Neuronal stem cell (in vitro differentiated cells): ENCODE measurements at regions not wholly inside any gene's neighbourhood (a gene's known extent, or its start where the extent isn't known, plus 50 kb on each side); places are given as distances from the start of the nearest gene placed in this dataset.

Source experiments
- DNase-seq: peaks from one replicate; pipeline ENCODE4 v3.0.0-alpha.2; 2013; ENCODE audit warnings: low spot score
- H2AFZ ChIP-seq: one replicate; pipeline ENCODE4 v1.6.1; 2013; ENCODE audit warnings: mild to moderate bottlenecking, low read length, inconsistent platforms
- H2AK5ac ChIP-seq: 2 replicates; pipeline ENCODE4 v1.6.1; 2013; ENCODE audit warnings: low read depth, mild to moderate bottlenecking, inconsistent platforms, low read length, moderate library complexity, mixed read lengths
- H2BK120ac ChIP-seq: 2 replicates; pipeline ENCODE4 v1.6.1; 2013; ENCODE audit warnings: low read depth, mild to moderate bottlenecking, inconsistent platforms, low read length, moderate library complexity, mixed read lengths
- H2BK12ac ChIP-seq: one replicate; pipeline ENCODE4 v1.6.1; 2013; ENCODE audit warnings: low read length, inconsistent platforms
- H2BK15ac ChIP-seq: 2 replicates; pipeline ENCODE4 v1.6.1; 2013; ENCODE audit warnings: mild to moderate bottlenecking, low read length, inconsistent platforms, mixed read lengths
- H2BK5ac ChIP-seq: one replicate; pipeline ENCODE4 v1.6.1; 2013; ENCODE audit warnings: inconsistent platforms, mild to moderate bottlenecking, low read length, moderate library complexity
- H3K14ac ChIP-seq: one replicate; pipeline ENCODE4 v1.6.1; 2013; ENCODE audit warnings: low read length, inconsistent platforms
- H3K18ac ChIP-seq: 2 replicates; pipeline ENCODE4 v1.6.1; 2013; ENCODE audit warnings: low read length, inconsistent platforms
- H3K23ac ChIP-seq: 2 replicates; pipeline ENCODE4 v1.6.1; 2013; ENCODE audit warnings: low read depth, mild to moderate bottlenecking, mixed read lengths, low read length, inconsistent platforms; ENCODE audit not compliant: poor library complexity
- H3K27ac ChIP-seq: replicated peaks from 3 replicates; pipeline ENCODE4 v1.5.1; 2013; ENCODE audit warnings: low read length, inconsistent platforms
- H3K27me3 ChIP-seq, 3 experiments: 2 replicates each; pipeline ENCODE4 v1.6.1; 2013; ENCODE audit warnings: low read length in 3 of 3, mild to moderate bottlenecking in 2 of 3, inconsistent platforms in 1 of 3, low read depth in 1 of 3, mixed read lengths in 1 of 3, moderate library complexity in 1 of 3; ENCODE audit not compliant: control insufficient read depth in 3 of 3, insufficient read depth in 3 of 3
- H3K36me3 ChIP-seq, 2 donors: replicated peaks in 1 of 2; 2 replicates each; pipeline ENCODE4 v1.6.1; 2013; ENCODE audit warnings: low read length in 2 of 2; ENCODE audit not compliant: control insufficient read depth in 2 of 2, insufficient read depth in 2 of 2
- H3K4ac ChIP-seq: 2 replicates; pipeline ENCODE4 v1.6.1; 2013; ENCODE audit warnings: inconsistent platforms, mild to moderate bottlenecking, low read length, moderate library complexity
- H3K4me1 ChIP-seq, 2 donors: 1 replicate in 1 of 2; 2 replicates in 1 of 2; pipeline ENCODE4 v1.6.1; 2013; ENCODE audit warnings: low read length in 2 of 2, low read depth in 1 of 2; ENCODE audit not compliant: control insufficient read depth in 2 of 2, insufficient read depth in 1 of 2
- H3K4me2 ChIP-seq: one replicate; pipeline ENCODE4 v1.6.1; 2013; ENCODE audit warnings: mild to moderate bottlenecking, low read length, inconsistent platforms; ENCODE audit not compliant: insufficient read depth, poor library complexity, severe bottlenecking
- H3K4me3 ChIP-seq, 2 donors: 2 replicates each; pipeline ENCODE4 v1.5.1; 2013; ENCODE audit warnings: low read length in 2 of 2, mild to moderate bottlenecking in 2 of 2, inconsistent platforms in 1 of 2, moderate library complexity in 1 of 2
- H3K79me1 ChIP-seq: one replicate; pipeline ENCODE4 v1.6.1; 2013; ENCODE audit warnings: low read depth, mild to moderate bottlenecking, inconsistent platforms, low read length, moderate library complexity
- H3K9ac ChIP-seq: one replicate; pipeline ENCODE4 v1.6.1; 2013; ENCODE audit warnings: mild to moderate bottlenecking, low read depth, low read length, inconsistent platforms; ENCODE audit not compliant: poor library complexity
- H3K9me3 ChIP-seq, 2 donors: replicated peaks in 1 of 2; 2 replicates each; pipeline versions ENCODE3 to v1.6.1; 2013; ENCODE audit warnings: low read length in 2 of 2, mild to moderate bottlenecking in 2 of 2, inconsistent platforms in 1 of 2, low read depth in 1 of 2, mixed read lengths in 1 of 2, moderate library complexity in 1 of 2; ENCODE audit not compliant: control insufficient read depth in 2 of 2, insufficient read depth in 1 of 2
- H4K8ac ChIP-seq: one replicate; pipeline ENCODE4 v1.6.1; 2013; ENCODE audit warnings: low read depth, mild to moderate bottlenecking, inconsistent platforms, low read length, moderate library complexity
- H4K91ac ChIP-seq: one replicate; pipeline ENCODE4 v1.6.1; 2013; ENCODE audit warnings: low read length, low read depth, mild to moderate bottlenecking, inconsistent platforms; ENCODE audit not compliant: poor library complexity
- WGBS, 2 donors: extraction: QIAGEN DNeasy Blood & Tissue Kit; methylation state at CpG; one replicate each; pipeline ENCODE4 v1.1.7; 2013; ENCODE audit warnings: missing lambda C conversion rate in 2 of 2, mixed read lengths in 1 of 2; ENCODE audit not compliant: insufficient read length in 2 of 2, insufficient replicate concordance in 1 of 2; ENCODE audit errors: extremely low coverage in 2 of 2; 5-methylcytosine and 5-hydroxymethylcytosine counted together

- H2AK5ac ChIP-seq: no peak overlapping the region
- no peak overlapping the region for H3K23ac ChIP-seq
- H3K18ac ChIP-seq: no peak overlapping the region
- H3K4me1 ChIP-seq: no peaks in the 10 kb centered on the region
- H2BK12ac ChIP-seq: no peak overlapping the region
- no peak overlapping the region for H3K27ac ChIP-seq
- H3K4me2 ChIP-seq: no peak overlapping the region
- no peaks in the 10 kb centered on the region for H3K79me1 ChIP-seq
- WGBS, 2 donors: no CpG with 5 or more reads among the region's 5 CpGs
- H3K9me3 ChIP-seq: no peaks in the 10 kb centered on the region
- no peak overlapping the region for H3K4me3 ChIP-seq
- H3K14ac ChIP-seq: no peak overlapping the region
- H2BK5ac ChIP-seq: no peak overlapping the region
- no peak overlapping the region for H4K91ac ChIP-seq
- no peak overlapping the region for H3K4ac ChIP-seq
- H3K36me3 ChIP-seq: no peaks in the 10 kb centered on the region
- no peaks in the 10 kb centered on the region for H3K27me3 ChIP-seq
- H2BK120ac ChIP-seq: no peak overlapping the region
- no peak for DNase-seq
- H3K9ac ChIP-seq: no peak overlapping the region
- no peak overlapping the region for H4K8ac ChIP-seq
- no peak overlapping the region for H2BK15ac ChIP-seq
- H2AFZ ChIP-seq: no peak overlapping the region
Measured at GRCh38 chr20:17138237-17138636, 88.6 kb upstream of the PCSK2 start.

- H3K9ac ChIP-seq: no peak overlapping the region
- H3K18ac ChIP-seq: no peak overlapping the region
- H3K9me3 ChIP-seq: no peaks in the 10 kb centered on the region
- no peak overlapping the region for H4K8ac ChIP-seq
- H3K79me1 ChIP-seq: no peaks in the 10 kb centered on the region
- H4K91ac ChIP-seq: no peak overlapping the region
- no peak overlapping the region for H2BK5ac ChIP-seq
- H2AK5ac ChIP-seq: no peak overlapping the region
- WGBS, 2 donors: no CpG with 5 or more reads among the region's 3 CpGs
- no peak overlapping the region for H3K4me3 ChIP-seq
- no peaks in the 10 kb centered on the region for H3K36me3 ChIP-seq
- H2BK120ac ChIP-seq: no peak overlapping the region
- DNase-seq: no peak
- H3K27me3 ChIP-seq: no peaks in the 10 kb centered on the region
- no peak overlapping the region for H2AFZ ChIP-seq
- no peak overlapping the region for H2BK15ac ChIP-seq
- no peak overlapping the region for H3K4me2 ChIP-seq
- H3K23ac ChIP-seq: no peak overlapping the region
- no peaks in the 10 kb centered on the region for H3K4me1 ChIP-seq
- H3K4ac ChIP-seq: no peak overlapping the region
- H3K14ac ChIP-seq: no peak overlapping the region
- no peak overlapping the region for H2BK12ac ChIP-seq
- no peak overlapping the region for H3K27ac ChIP-seq
Measured at GRCh38 chr20:17140894-17141293, 85.9 kb upstream of the PCSK2 start.

- no peak overlapping the region for H2BK12ac ChIP-seq
- no CpG with 5 or more reads among the region's 4 CpGs for WGBS, 2 donors
- no peak overlapping the region for H3K27ac ChIP-seq
- no peak overlapping the region for H3K14ac ChIP-seq
- no peak overlapping the region for H2AFZ ChIP-seq
- H3K4me1 ChIP-seq: no peaks in the 10 kb centered on the region
- no peaks in the 10 kb centered on the region for H3K36me3 ChIP-seq
- no peaks in the 10 kb centered on the region for H3K27me3 ChIP-seq
- DNase-seq: no peak
- no peak overlapping the region for H3K23ac ChIP-seq
- no peak overlapping the region for H2BK120ac ChIP-seq
- no peak overlapping the region for H3K4ac ChIP-seq
- no peak overlapping the region for H2AK5ac ChIP-seq
- no peak overlapping the region for H2BK5ac ChIP-seq
- H3K9ac ChIP-seq: no peak overlapping the region
- no peaks in the 10 kb centered on the region for H3K9me3 ChIP-seq
- no peak overlapping the region for H3K18ac ChIP-seq
- no peaks in the 10 kb centered on the region for H3K79me1 ChIP-seq
- no peak overlapping the region for H4K8ac ChIP-seq
- H4K91ac ChIP-seq: no peak overlapping the region
- H3K4me2 ChIP-seq: no peak overlapping the region
- no peak overlapping the region for H3K4me3 ChIP-seq
- no peak overlapping the region for H2BK15ac ChIP-seq
Measured at GRCh38 chr20:17141568-17141967, 85.3 kb upstream of the PCSK2 start.

- no peaks in the 10 kb centered on the region for H3K9me3 ChIP-seq
- no peaks in the 10 kb centered on the region for H3K4me1 ChIP-seq
- no peak overlapping the region for H2BK12ac ChIP-seq
- no peaks in the 10 kb centered on the region for H3K36me3 ChIP-seq
- H3K18ac ChIP-seq: no peak overlapping the region
- no peak for DNase-seq
- H2BK5ac ChIP-seq: no peak overlapping the region
- no peaks in the 10 kb centered on the region for H3K79me1 ChIP-seq
- H2BK15ac ChIP-seq: no peak overlapping the region
- H4K8ac ChIP-seq: no peak overlapping the region
- no peak overlapping the region for H4K91ac ChIP-seq
- no peak overlapping the region for H3K4me3 ChIP-seq
- no peak overlapping the region for H2BK120ac ChIP-seq
- H3K4ac ChIP-seq: no peak overlapping the region
- no peak overlapping the region for H3K4me2 ChIP-seq
- no peak overlapping the region for H3K23ac ChIP-seq
- no peak overlapping the region for H2AFZ ChIP-seq
- H3K14ac ChIP-seq: no peak overlapping the region
- no peak overlapping the region for H2AK5ac ChIP-seq
- WGBS, 2 donors: no CpG with 5 or more reads among the region's 3 CpGs
- H3K27me3 ChIP-seq: no peaks in the 10 kb centered on the region
- no peak overlapping the region for H3K27ac ChIP-seq
- H3K9ac ChIP-seq: no peak overlapping the region
Measured at GRCh38 chr20:17142666-17143065, 84.2 kb upstream of the PCSK2 start.
